K562 (cell line): ENCODE measurements at regions not wholly inside any gene's neighbourhood (a gene's known extent, or its start where the extent isn't known, plus 50 kb on each side); places are given as distances from the start of the nearest gene placed in this dataset.

Experiments used
- ATAC-seq: fragments of 200-7000 bp; cut with Tn5 transposase; 3 replicates; pipeline ENCODE4 v1.9.1; 2020; ENCODE audit warnings: moderate library complexity
- BruUV-seq: library from RNA; stranded (reverse); fragments of 400-500 nt; replicated peaks from 2 replicates; lab custom pipeline; 2021; lab: Mats Ljungman, UMichigan
- CTCF ChIA-PET: fragments of 300-600 bp; formaldehyde crosslinking; extraction: SDS; loops from one replicate; lab custom pipeline; 2021; ENCODE audit warnings: low intra/inter-chr PET ratio; lab: Yijun Ruan, JAX
- POLR2A ChIA-PET: fragments of 300-600, 350-650 bp; sonication (Branson Sonifier 250); formaldehyde crosslinking; extraction: SDS; loops from one replicate; lab custom pipeline; 2021; ENCODE audit warnings: antibody characterized with exemption, inconsistent platforms; lab: Yijun Ruan, JAX
- DNase-seq, 4 experiments: peaks; one replicate each; pipeline versions ENCODE4 v3.0.0 to v3.0.0-alpha.2; 2011 to 2018; ENCODE audit warnings: low spot score in 3 of 4, mixed read lengths in 3 of 4; ENCODE audit errors: extremely low read depth in 1 of 4
- FAIRE-seq: peaks from 2 replicates; lab custom pipeline; 2011; peaks lifted over from hg19 to GRCh38; lab: Jason Lieb, UNC
- H2AFZ ChIP-seq: 2 replicates; pipeline ENCODE4 v1.6.0; 2011; ENCODE audit warnings: low read depth, low read length, control low read depth, inconsistent platforms
- H3K27ac ChIP-seq: fragments of 200-600 bp; 3 replicates; pipeline ENCODE4 v1.8.0; 2011; ENCODE audit warnings: low read depth, mild to moderate bottlenecking, control low read depth, inconsistent platforms, low read length, moderate library complexity, mixed read lengths; ENCODE audit errors: extremely low read depth
- H3K27me3 ChIP-seq, 2 experiments: fragments of 300-600 bp in 1 of 2; 2 replicates in 1 of 2; 3 replicates in 1 of 2; pipeline versions ENCODE4 v1.6.0 to v1.8.0; 2011; ENCODE audit warnings: inconsistent platforms in 2 of 2, low read length in 2 of 2, mild to moderate bottlenecking in 1 of 2, mixed read lengths in 1 of 2, moderate library complexity in 1 of 2; ENCODE audit not compliant: control insufficient read depth in 2 of 2, insufficient read depth in 2 of 2
- H3K36me3 ChIP-seq: fragments of 300-600 bp; 3 replicates; pipeline ENCODE4 v1.8.0; 2011; ENCODE audit warnings: mild to moderate bottlenecking, low read length, inconsistent platforms; ENCODE audit not compliant: control insufficient read depth, insufficient read depth
- H3K4me1 ChIP-seq, 2 experiments: fragments of 200-600 bp in 1 of 2; replicated peaks in 1 of 2; 2 replicates in 1 of 2; 3 replicates in 1 of 2; pipeline versions ENCODE4 v1.5.1 to v1.8.0; 2011; ENCODE audit warnings: inconsistent platforms in 2 of 2, low read length in 2 of 2, mild to moderate bottlenecking in 1 of 2, mixed read lengths in 1 of 2, moderate library complexity in 1 of 2; ENCODE audit not compliant: control insufficient read depth in 2 of 2, insufficient read depth in 2 of 2
- H3K4me2 ChIP-seq: 2 replicates; pipeline ENCODE4 v1.6.1; 2011; ENCODE audit warnings: low read length, control low read depth, inconsistent platforms, mixed read lengths; ENCODE audit not compliant: insufficient read depth
- H3K4me3 ChIP-seq: fragments of 200-600 bp; sonication (generic), shearing (Covaris generic); 2 replicates; pipeline ENCODE4 v1.5.1; 2016; ENCODE audit warnings: control low read depth, inconsistent platforms
- H3K79me2 ChIP-seq: fragments of 200-600 bp; 3 replicates; pipeline ENCODE4 v1.8.0; 2011; ENCODE audit warnings: low read length, inconsistent platforms; ENCODE audit not compliant: control insufficient read depth, insufficient read depth
- H3K9ac ChIP-seq, 2 experiments: 2 replicates each; pipeline versions ENCODE4 v1.6.0 to v1.6.1; 2011; ENCODE audit warnings: low read depth in 2 of 2, low read length in 2 of 2, control low read depth in 1 of 2, inconsistent platforms in 1 of 2, mild to moderate bottlenecking in 1 of 2, mixed read lengths in 1 of 2; ENCODE audit not compliant: insufficient read depth in 1 of 2
- H3K9me1 ChIP-seq: one replicate; pipeline ENCODE4 v1.6.0; 2011; ENCODE audit warnings: inconsistent platforms, mild to moderate bottlenecking, low read length, moderate library complexity; ENCODE audit not compliant: control insufficient read depth, insufficient read depth
- H3K9me3 ChIP-seq: replicated peaks from 2 replicates; pipeline ENCODE4 v1.5.1; 2011; ENCODE audit warnings: low read depth, low read length, inconsistent platforms; ENCODE audit not compliant: control insufficient read depth, insufficient read depth
- H4K20me1 ChIP-seq: replicated peaks from 2 replicates; pipeline ENCODE4 v1.6.1; 2011; ENCODE audit warnings: low read length, inconsistent platforms, mixed read lengths; ENCODE audit not compliant: control insufficient read depth, insufficient read depth
- CBX5 ChIP-seq: IDR thresholded peaks from 2 replicates; pipeline ENCODE4 v1.6.1; 2014; ENCODE audit warnings: low read depth, borderline replicate concordance
- CC2D1A ChIP-seq: fragments of 450-650 bp; IDR thresholded peaks from 2 replicates; pipeline ENCODE4 v1.6.1; 2017; ENCODE audit warnings: mild to moderate bottlenecking
- MAFG ChIP-seq: fragments of 450-650 bp; conservative IDR thresholded peaks from 2 replicates; pipeline ENCODE4 v1.6.1; 2016; ENCODE audit warnings: missing genetic modification characterization, missing compliant biosample characterization
- MTA3 ChIP-seq: fragments of 450-650 bp; formaldehyde crosslinking; IDR thresholded peaks from 2 replicates; pipeline ENCODE4 v1.6.1; 2017; ENCODE audit warnings: mild to moderate bottlenecking, borderline replicate concordance
- PHTF2 ChIP-seq: fragments of 250-450 bp; sonication (Bioruptor Pico); IDR thresholded peaks from 2 replicates; pipeline ENCODE4 v1.5.0; 2021; ENCODE audit warnings: mild to moderate bottlenecking
- POU5F1 ChIP-seq: fragments of 150-350 bp; IDR thresholded peaks from 2 replicates; pipeline ENCODE4 v1.6.1; 2014; ENCODE audit warnings: borderline replicate concordance, low read length, low read depth, mild to moderate bottlenecking; ENCODE audit not compliant: partially characterized antibody
- RBM14 ChIP-seq: fragments of 200-400 bp; formaldehyde crosslinking; IDR thresholded peaks from 2 replicates; pipeline ENCODE4 v1.6.1; 2018; ENCODE audit warnings: low read depth, mild to moderate bottlenecking, low read length, moderate library complexity, borderline replicate concordance; ENCODE audit not compliant: insufficient read depth
- TAL1 ChIP-seq: fragments of 450-650 bp; IDR thresholded peaks from 2 replicates; pipeline ENCODE4 v1.6.1; 2016; ENCODE audit warnings: mild to moderate bottlenecking
- U2AF1 ChIP-seq: fragments of 200-400 bp; formaldehyde crosslinking; optimal IDR thresholded peaks from 2 replicates; pipeline ENCODE3; 2017; ENCODE audit warnings: mild to moderate bottlenecking, low read depth, low read length, moderate library complexity
- ZKSCAN3 ChIP-seq: fragments of 250-450 bp; sonication (Bioruptor Pico); IDR thresholded peaks from 2 replicates; pipeline ENCODE4 v1.4.0; 2020
- ZNF212 ChIP-seq: fragments of 450-650 bp; formaldehyde crosslinking; IDR thresholded peaks from 2 replicates; pipeline ENCODE4 v1.4.0; 2020; ENCODE audit warnings: mild to moderate bottlenecking
- ZNF561 ChIP-seq: fragments of 450-650 bp; formaldehyde crosslinking; conservative IDR thresholded peaks from 2 replicates; pipeline ENCODE4 v1.4.0; 2020; ENCODE audit warnings: mild to moderate bottlenecking, moderate library complexity
- ZNF707 ChIP-seq: fragments of 250-450 bp; sonication (Bioruptor Pico); conservative IDR thresholded peaks from 2 replicates; pipeline ENCODE4 v1.8.0; 2022; ENCODE audit warnings: inconsistent platforms, mild to moderate bottlenecking, moderate library complexity
- WGBS: fragments of 100-300 bp; shearing (Covaris generic); methylation state at CpG from one replicate; pipeline ENCODE4 v1.1.6; 2016; ENCODE audit warnings: low coverage, mixed read lengths; ENCODE audit not compliant: insufficient coverage; ENCODE audit errors: missing lambda C conversion rate; 5-methylcytosine and 5-hydroxymethylcytosine counted together
- in situ Hi-C: fragments of 300-500 bp; cut with MboI; formaldehyde crosslinking; loops from 4 replicates; pipeline ENCODE4 v1.15.0; 2018; ENCODE audit warnings: inconsistent platforms, mixed read lengths
- intact Hi-C: fragments of 100-400 bp; cut with micrococcal nuclease; formaldehyde crosslinking; loops from 2 replicates; pipeline ENCODE4 v1.14.2; 2022
- TF ChIP-seq, protein P1 (sequence below): sonication (generic); formaldehyde crosslinking; IDR thresholded peaks from 2 replicates; pipeline ENCODE4 v1.8.1; 2023; ENCODE audit warnings: missing genetic modification reagents, mild to moderate bottlenecking, borderline replicate concordance
- TF ChIP-seq, protein P2 (sequence below), 2 experiments: fragments of 450-650 bp in 1 of 2; IDR thresholded peaks; 2 replicates each; pipeline ENCODE4 v1.6.1; 2011 to 2017; ENCODE audit warnings: low read depth in 2 of 2, antibody characterized with exemption in 1 of 2, borderline replicate concordance in 1 of 2, low read length in 1 of 2, mild to moderate bottlenecking in 1 of 2, mixed read lengths in 1 of 2; ENCODE audit not compliant: control insufficient read depth in 1 of 2

DNA sequence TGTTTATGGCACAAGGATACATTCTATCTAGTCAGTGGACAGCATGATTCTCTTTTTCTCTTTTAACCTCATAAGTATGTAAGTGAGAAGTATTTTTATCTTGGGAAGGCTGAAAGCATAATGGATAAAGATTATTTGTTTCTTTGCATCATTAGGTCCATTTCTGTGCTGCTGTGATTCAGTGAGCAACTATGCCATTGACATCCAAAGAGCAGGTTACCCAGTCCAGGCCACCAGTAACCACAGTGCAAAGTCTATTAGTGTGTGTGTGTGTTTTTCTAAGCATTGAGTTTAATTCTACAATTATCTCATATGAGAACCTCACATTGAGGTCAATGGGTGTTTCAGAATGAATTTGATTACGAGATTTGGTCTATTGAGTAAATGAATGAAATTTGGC lies 158.8 kb upstream of the DACH1 start (continued):
- TF ChIP-seq, protein P1, sequence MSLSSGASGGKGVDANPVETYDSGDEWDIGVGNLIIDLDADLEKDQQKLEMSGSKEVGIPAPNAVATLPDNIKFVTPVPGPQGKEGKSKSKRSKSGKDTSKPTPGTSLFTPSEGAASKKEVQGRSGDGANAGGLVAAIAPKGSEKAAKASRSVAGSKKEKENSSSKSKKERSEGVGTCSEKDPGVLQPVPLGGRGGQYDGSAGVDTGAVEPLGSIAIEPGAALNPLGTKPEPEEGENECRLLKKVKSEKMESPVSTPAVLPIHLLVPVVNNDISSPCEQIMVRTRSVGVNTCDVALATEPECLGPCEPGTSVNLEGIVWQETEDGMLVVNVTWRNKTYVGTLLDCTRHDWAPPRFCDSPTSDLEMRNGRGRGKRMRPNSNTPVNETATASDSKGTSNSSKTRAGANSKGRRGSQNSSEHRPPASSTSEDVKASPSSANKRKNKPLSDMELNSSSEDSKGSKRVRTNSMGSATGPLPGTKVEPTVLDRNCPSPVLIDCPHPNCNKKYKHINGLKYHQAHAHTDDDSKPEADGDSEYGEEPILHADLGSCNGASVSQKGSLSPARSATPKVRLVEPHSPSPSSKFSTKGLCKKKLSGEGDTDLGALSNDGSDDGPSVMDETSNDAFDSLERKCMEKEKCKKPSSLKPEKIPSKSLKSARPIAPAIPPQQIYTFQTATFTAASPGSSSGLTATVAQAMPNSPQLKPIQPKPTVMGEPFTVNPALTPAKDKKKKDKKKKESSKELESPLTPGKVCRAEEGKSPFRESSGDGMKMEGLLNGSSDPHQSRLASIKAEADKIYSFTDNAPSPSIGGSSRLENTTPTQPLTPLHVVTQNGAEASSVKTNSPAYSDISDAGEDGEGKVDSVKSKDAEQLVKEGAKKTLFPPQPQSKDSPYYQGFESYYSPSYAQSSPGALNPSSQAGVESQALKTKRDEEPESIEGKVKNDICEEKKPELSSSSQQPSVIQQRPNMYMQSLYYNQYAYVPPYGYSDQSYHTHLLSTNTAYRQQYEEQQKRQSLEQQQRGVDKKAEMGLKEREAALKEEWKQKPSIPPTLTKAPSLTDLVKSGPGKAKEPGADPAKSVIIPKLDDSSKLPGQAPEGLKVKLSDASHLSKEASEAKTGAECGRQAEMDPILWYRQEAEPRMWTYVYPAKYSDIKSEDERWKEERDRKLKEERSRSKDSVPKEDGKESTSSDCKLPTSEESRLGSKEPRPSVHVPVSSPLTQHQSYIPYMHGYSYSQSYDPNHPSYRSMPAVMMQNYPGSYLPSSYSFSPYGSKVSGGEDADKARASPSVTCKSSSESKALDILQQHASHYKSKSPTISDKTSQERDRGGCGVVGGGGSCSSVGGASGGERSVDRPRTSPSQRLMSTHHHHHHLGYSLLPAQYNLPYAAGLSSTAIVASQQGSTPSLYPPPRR (CRISPR knock-in tag), result no peak
- TF ChIP-seq TAL1, result no peak
- no peak for TF ChIP-seq U2AF1
- no peak for TF ChIP-seq MAFG (tag)
- no peak for TF ChIP-seq ZNF561 (CRISPR knock-in tag)
- TF ChIP-seq PHTF2 (CRISPR knock-in tag), result no peak

DNA sequence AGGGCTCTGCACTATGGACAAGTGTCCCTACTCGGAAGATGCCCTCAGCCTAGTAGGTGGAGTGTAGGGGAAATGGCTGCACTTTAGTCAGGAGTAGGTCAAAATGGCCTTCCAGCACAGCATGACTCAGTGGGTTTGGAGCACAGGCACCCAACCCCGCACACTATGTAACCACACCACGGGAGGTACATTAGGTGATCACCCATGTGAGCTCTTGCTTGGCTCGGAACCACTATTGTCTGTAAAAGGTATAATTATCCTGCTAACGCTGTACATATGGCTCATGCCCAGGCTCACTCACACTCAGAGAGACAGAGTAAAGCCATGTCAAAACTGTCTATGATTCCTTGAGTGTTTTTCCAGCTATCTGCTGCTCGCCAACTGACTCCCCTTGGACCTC lies 156.9 kb upstream of the DACH1 start:
- H3K4me3 ChIP-seq, result no peak overlapping the region
- no peak overlapping the region for H3K27ac ChIP-seq
- no peak overlapping the region for H3K4me2 ChIP-seq
- in situ Hi-C loops (no loop called here), intact Hi-C loops (no loop called here)
- BruUV-seq, result no TSS peak
- no peaks in the 10 kb centered on the region for H3K4me1 ChIP-seq
- no peak for FAIRE-seq
- WGBS, result 7% methylated on average over 6 of the region's 6 CpGs
- no peak for ATAC-seq
- no peaks in the 10 kb centered on the region for H3K27me3 ChIP-seq
- DNase-seq, result no peak
- H2AFZ ChIP-seq, result no peak overlapping the region
- POLR2A ChIA-PET, result no interaction called here
- no peaks in the 10 kb centered on the region for H3K9me1 ChIP-seq
- no peak overlapping the region for H3K9ac ChIP-seq
- H3K79me2 ChIP-seq, result no peaks in the 10 kb centered on the region
- H3K36me3 ChIP-seq, result no peaks in the 10 kb centered on the region
- TF ChIP-seq MTA3, result no peak
- no peak for TF ChIP-seq RBM14
- TF ChIP-seq ZKSCAN3 (CRISPR knock-in tag), result no peak
- no peak for TF ChIP-seq ZNF212 (CRISPR knock-in tag)
- TF ChIP-seq CC2D1A, result no peak
- TF ChIP-seq ZNF707 (CRISPR knock-in tag), result no peak
- TF ChIP-seq, protein P2, sequence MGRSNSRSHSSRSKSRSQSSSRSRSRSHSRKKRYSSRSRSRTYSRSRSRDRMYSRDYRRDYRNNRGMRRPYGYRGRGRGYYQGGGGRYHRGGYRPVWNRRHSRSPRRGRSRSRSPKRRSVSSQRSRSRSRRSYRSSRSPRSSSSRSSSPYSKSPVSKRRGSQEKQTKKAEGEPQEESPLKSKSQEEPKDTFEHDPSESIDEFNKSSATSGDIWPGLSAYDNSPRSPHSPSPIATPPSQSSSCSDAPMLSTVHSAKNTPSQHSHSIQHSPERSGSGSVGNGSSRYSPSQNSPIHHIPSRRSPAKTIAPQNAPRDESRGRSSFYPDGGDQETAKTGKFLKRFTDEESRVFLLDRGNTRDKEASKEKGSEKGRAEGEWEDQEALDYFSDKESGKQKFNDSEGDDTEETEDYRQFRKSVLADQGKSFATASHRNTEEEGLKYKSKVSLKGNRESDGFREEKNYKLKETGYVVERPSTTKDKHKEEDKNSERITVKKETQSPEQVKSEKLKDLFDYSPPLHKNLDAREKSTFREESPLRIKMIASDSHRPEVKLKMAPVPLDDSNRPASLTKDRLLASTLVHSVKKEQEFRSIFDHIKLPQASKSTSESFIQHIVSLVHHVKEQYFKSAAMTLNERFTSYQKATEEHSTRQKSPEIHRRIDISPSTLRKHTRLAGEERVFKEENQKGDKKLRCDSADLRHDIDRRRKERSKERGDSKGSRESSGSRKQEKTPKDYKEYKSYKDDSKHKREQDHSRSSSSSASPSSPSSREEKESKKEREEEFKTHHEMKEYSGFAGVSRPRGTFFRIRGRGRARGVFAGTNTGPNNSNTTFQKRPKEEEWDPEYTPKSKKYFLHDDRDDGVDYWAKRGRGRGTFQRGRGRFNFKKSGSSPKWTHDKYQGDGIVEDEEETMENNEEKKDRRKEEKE (IDR thresholded peaks at IDR 0.05; ENCODE audit: borderline replicate concordance in 1 of 2, control insufficient read depth in 1 of 2, low read depth in 2 of 2, low read length in 1 of 2), result no peak
- no peak for TF ChIP-seq CBX5
- TF ChIP-seq POU5F1, result no peak
- no peaks in the 10 kb centered on the region for H4K20me1 ChIP-seq
- CTCF ChIA-PET, result no interaction called here
- H3K9me3 ChIP-seq, result no peaks in the 10 kb centered on the region
